H1 (cell line): ENCODE measurements at regions not wholly inside any gene's neighbourhood (a gene's known extent, or its start where the extent isn't known, plus 50 kb on each side); places are given as distances from the start of the nearest gene placed in this dataset.

Experiments used
- TAF7 ChIP-seq: optimal IDR thresholded peaks from 2 replicates; pipeline ENCODE3; 2011; ENCODE audit warnings: low read depth, mild to moderate bottlenecking, inconsistent platforms, low read length, moderate library complexity, borderline replicate concordance

DNA sequence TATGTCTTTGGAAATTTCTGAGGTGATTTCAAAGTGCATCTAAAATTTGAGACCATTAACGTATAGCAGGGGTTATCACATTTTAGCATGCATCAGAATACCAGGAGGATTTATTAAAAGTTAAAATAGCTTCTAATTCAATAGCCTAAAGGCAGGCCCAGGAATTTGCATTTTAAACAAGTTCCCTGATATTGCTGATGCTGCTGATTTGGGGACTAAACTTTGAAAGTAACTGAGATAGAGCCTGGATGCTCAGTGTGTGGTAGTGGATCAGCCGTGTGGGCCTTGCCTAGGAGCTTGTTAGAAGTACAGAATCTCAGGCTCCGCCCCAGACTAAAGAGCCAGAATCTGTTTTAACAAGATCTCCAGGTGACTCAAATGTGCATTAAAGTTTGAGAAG lies 375.0 kb upstream of the FBXO33 start (continued):
- TF ChIP-seq TAF7 = no peak
